ENCODE measurements at regions not wholly inside any gene's neighbourhood (a gene's known extent, or its start where the extent isn't known, plus 50 kb on each side); places are given as distances from the start of the nearest gene placed in this dataset.

DNA sequence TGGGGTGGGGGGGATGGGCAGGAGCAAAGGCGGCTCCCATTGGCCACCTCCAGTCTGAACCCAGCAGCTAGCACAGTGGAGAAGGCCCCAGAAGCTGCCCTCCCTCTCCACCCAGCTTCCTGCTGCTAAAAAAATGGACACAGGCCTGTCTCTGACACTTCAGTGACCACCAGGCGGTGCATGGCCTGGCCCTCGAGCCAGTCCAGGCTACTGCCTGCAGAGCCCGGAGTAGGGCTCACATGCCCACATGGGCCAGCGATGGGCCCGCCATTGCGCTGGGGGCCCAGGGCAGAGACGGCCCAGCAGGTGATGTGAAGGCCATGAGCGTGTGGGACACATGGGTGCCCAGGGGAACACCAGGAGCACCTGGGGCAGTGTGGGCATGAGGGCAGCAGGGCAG, 52.1 kb upstream of the NOTCH1 start:
- peaks cover 0 to 12% (median 0%) of the 10 kb centered on the region in 7 donors for H3K27me3 ChIP-seq
- no peaks in the 10 kb centered on the region for H3K9me3 ChIP-seq
- no peak for DNase-seq
- TF ChIP-seq, protein P1, sequence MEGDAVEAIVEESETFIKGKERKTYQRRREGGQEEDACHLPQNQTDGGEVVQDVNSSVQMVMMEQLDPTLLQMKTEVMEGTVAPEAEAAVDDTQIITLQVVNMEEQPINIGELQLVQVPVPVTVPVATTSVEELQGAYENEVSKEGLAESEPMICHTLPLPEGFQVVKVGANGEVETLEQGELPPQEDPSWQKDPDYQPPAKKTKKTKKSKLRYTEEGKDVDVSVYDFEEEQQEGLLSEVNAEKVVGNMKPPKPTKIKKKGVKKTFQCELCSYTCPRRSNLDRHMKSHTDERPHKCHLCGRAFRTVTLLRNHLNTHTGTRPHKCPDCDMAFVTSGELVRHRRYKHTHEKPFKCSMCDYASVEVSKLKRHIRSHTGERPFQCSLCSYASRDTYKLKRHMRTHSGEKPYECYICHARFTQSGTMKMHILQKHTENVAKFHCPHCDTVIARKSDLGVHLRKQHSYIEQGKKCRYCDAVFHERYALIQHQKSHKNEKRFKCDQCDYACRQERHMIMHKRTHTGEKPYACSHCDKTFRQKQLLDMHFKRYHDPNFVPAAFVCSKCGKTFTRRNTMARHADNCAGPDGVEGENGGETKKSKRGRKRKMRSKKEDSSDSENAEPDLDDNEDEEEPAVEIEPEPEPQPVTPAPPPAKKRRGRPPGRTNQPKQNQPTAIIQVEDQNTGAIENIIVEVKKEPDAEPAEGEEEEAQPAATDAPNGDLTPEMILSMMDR (IDR thresholded peaks at IDR 0.05), result peak in 1 of 9 donors; percentile 19
- no peaks in the 10 kb centered on the region for H3K36me3 ChIP-seq
- H3K4me3 ChIP-seq, result no peak overlapping the region
- peaks cover 0 to 25% (median 9%) of the 10 kb centered on the region in 9 donors for H3K4me1 ChIP-seq
- ATAC-seq, result peak in 3 of 8 donors; percentile 13 to 33 (median 28)
- whole genome bisulfite sequencing, 2 donors, result 91 to 95% methylated on average over 9 of the region's 9 CpGs
- H3K27ac ChIP-seq, result no peak overlapping the region
- intact Hi-C loops (cut with DNase I), result no loop called here

DNA sequence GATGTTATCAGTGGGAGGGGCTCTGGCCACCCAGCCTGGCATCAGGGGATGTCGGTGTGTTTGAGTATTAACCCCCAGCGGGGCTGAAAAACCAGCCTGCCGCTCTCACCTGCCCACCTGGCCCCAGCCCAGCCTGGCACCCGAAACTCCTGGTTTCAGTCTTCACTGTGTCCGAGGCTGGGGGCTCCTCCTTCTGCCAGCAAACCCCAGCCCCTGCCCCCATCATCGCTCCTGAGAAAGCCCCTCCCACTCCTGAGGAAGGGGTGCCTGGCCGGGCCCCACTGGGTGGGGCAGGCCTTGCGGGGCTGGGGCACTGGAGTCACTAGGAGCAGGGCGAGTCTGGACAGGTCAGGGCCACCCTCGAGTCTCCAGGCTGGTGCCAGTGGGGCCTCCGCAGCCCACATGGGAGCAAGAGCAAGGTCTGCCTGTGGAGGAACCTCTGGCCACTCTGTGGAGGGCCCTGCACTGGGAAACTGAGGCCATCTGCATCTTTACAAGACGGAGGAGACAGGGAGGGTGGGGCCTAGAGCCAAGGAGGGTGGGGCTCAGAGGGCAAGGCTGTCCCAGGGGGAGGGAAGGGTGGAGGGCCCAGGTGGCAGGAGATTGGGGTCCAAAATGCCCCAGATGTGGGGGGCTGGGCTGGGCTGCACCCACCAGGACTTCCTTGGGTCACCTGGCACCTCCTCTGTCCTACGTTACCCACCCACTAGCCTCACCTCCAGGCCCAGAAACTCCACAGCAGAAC, 51.5 kb upstream of the NOTCH1 start:
- DNase-seq (no peak), ATAC-seq (no peak)
- intact Hi-C loops (cut with DNase I), result no loop called here
- TF ChIP-seq, protein P1 (IDR thresholded peaks at IDR 0.05), result no peak
- Histone ChIP-seq H3K4me3 (no peak overlapping the region), H3K9me3 (no peaks in the 10 kb centered on the region), H3K27ac (no peak overlapping the region), H3K4me1 (peaks cover 0 to 22% (median 9%) of the 10 kb centered on the region in 9 donors), H3K36me3 (no peaks in the 10 kb centered on the region), H3K27me3 (peaks cover 0 to 12% (median 0%) of the 10 kb centered on the region in 7 donors)
- WGBS, 2 donors, result 85 to 86% methylated on average over 13 of the region's 13 CpGs

DNA sequence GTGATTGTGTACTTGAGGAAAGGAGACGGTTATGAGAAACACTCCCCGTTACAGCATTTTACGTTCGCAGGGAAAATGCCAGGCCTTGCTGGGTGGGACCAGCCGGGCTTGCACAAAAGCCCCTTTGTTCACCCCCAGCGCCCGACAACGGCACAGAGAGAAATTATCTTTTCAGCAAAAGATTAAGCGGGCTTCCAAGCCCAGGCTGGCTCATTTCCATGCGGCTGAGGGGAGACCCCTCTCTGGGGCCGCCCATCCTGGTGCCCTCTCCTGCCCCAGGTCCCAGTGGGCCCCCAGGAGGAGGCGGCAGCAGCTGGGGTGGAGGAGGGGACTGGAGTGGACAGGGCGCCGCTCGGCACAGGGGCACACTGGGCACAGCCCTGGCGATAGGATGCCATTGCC, 50.8 kb upstream of the NOTCH1 start:
- WGBS, 2 donors, result 85 to 90% methylated on average over 16 of the region's 16 CpGs
- intact Hi-C loops (cut with DNase I), result no loop called here
- H3K36me3 ChIP-seq, result no peaks in the 10 kb centered on the region
- H3K4me3 ChIP-seq, result no peak overlapping the region
- TF ChIP-seq, protein P1 (IDR thresholded peaks at IDR 0.05), result no peak
- DNase-seq (no peak), ATAC-seq (no peak)
- peaks cover 0 to 23% (median 9%) of the 10 kb centered on the region in 9 donors for H3K4me1 ChIP-seq
- no peak overlapping the region for H3K27ac ChIP-seq
- H3K9me3 ChIP-seq, result no peaks in the 10 kb centered on the region
- H3K27me3 ChIP-seq, result peaks cover 0 to 12% (median 0%) of the 10 kb centered on the region in 7 donors

DNA sequence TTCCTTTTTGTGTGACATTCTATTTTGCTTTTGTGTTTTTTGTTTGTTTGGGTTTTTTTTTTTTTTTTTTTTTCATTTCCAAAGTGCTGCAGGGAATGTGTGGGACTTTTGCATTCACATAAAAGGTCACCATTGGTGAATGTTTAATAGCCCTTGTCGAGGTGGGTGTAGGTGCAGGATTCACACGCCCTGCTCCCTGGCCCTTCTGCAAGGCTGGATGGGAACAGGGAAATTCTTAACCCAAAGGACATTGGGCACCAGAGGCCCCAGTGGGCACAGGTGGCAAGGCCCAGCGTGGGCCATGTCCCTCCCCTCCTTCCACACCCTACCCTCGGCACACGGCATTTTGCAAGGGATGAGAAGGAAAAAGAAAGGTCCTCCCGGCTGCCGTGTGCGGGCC, 50.4 kb upstream of the NOTCH1 start:
- H3K4me1 ChIP-seq, result peaks cover 2 to 27% (median 11%) of the 10 kb centered on the region in 9 donors
- 77 to 78% methylated on average over 8 of the region's 8 CpGs for WGBS, 2 donors
- ATAC-seq (no peak), DNase-seq (no peak)
- TF ChIP-seq, protein P1 (IDR thresholded peaks at IDR 0.05), result no peak
- H3K36me3 ChIP-seq, result no peaks in the 10 kb centered on the region
- no peaks in the 10 kb centered on the region for H3K9me3 ChIP-seq
- H3K27me3 ChIP-seq, result peaks cover 0 to 12% (median 0%) of the 10 kb centered on the region in 7 donors
- no peak overlapping the region for H3K4me3 ChIP-seq
- intact Hi-C loops (cut with DNase I), result no loop called here
- no peak overlapping the region for H3K27ac ChIP-seq
